Skin of body (tissue), 1 donor: ENCODE measurements at regions not wholly inside any gene's neighbourhood (a gene's known extent, or its start where the extent isn't known, plus 50 kb on each side); places are given as distances from the start of the nearest gene placed in this dataset.
A peak's percentile ranks its signal among the peaks of the same experiment; 100 is the strongest.

Experiments
- DNase-seq: peaks from one replicate; lab custom pipeline; 2025; lab: John Stamatoyannopoulos, UW

- DNase-seq: no peak
Observed at GRCh38 chr15:87634361-87634760, 622.2 kb downstream of the NTRK3 start.

- DNase-seq: no peak
Observed at GRCh38 chr15:87633525-87633924, 623.0 kb downstream of the NTRK3 start.

- DNase-seq: no peak
Observed at GRCh38 chr15:87632364-87632763, 624.2 kb downstream of the NTRK3 start.

GRCh38 chr15:87631775-87632174, 624.8 kb downstream of the NTRK3 start:
- no peak for DNase-seq

- DNase-seq: no peak
Observed at GRCh38 chr15:87631093-87631492, 625.4 kb downstream of the NTRK3 start.

- DNase-seq: no peak
Observed at GRCh38 chr15:87628311-87628710, 628.2 kb downstream of the NTRK3 start.

- DNase-seq: no peak
Observed at GRCh38 chr15:87626860-87627259, 629.7 kb downstream of the NTRK3 start.

GRCh38 chr15:87623832-87624231, 632.7 kb downstream of the NTRK3 start:
- DNase-seq: no peak

GRCh38 chr15:87620393-87620792, 636.1 kb downstream of the NTRK3 start:
- DNase-seq: no peak

GRCh38 chr15:87619161-87619960, 637.2 kb downstream of the NTRK3 start:
- peak; percentile 24 for DNase-seq

- no peak for DNase-seq
Observed at GRCh38 chr15:87618203-87618725, 638.3 kb downstream of the NTRK3 start.

GRCh38 chr15:87614704-87615103, 641.8 kb downstream of the NTRK3 start:
- no peak for DNase-seq

- DNase-seq: no peak
Observed at GRCh38 chr15:87610366-87610765, 646.2 kb downstream of the NTRK3 start.

GRCh38 chr15:87609894-87610293, 646.6 kb downstream of the NTRK3 start:
- no peak for DNase-seq

- DNase-seq: peak; percentile 89
Observed at GRCh38 chr15:87609474-87609873, 647.1 kb downstream of the NTRK3 start.

- no peak for DNase-seq
Observed at GRCh38 chr15:87608238-87609028, 648.1 kb downstream of the NTRK3 start.

- DNase-seq: no peak
Observed at GRCh38 chr15:87606971-87607370, 649.6 kb downstream of the NTRK3 start.

- DNase-seq: no peak
Observed at GRCh38 chr15:87604857-87605446, 651.6 kb downstream of the NTRK3 start.

GRCh38 chr15:87602371-87602770, 654.2 kb downstream of the NTRK3 start:
- DNase-seq: no peak

- no peak for DNase-seq
Observed at GRCh38 chr15:87599616-87600015, 656.9 kb downstream of the NTRK3 start.

GRCh38 chr15:87597346-87598052, 659.0 kb downstream of the NTRK3 start:
- no peak for DNase-seq
